GM18511 (cell line): ENCODE measurements at regions not wholly inside any gene's neighbourhood (a gene's known extent, or its start where the extent isn't known, plus 50 kb on each side); places are given as distances from the start of the nearest gene placed in this dataset.
"Not testable (repeated sequence)": the region's sequence is repeated elsewhere in the genome, so short reads cannot be mapped to it uniquely, and the experiment has no call there.

Experiments
- ATAC-seq: cut with Tn5 transposase; IDR thresholded peaks from one replicate; pipeline ENCODE4 v1.9.1; 2021; ENCODE audit warnings: mild to moderate bottlenecking, moderate library complexity; ENCODE audit not compliant: unreplicated experiment

DNA sequence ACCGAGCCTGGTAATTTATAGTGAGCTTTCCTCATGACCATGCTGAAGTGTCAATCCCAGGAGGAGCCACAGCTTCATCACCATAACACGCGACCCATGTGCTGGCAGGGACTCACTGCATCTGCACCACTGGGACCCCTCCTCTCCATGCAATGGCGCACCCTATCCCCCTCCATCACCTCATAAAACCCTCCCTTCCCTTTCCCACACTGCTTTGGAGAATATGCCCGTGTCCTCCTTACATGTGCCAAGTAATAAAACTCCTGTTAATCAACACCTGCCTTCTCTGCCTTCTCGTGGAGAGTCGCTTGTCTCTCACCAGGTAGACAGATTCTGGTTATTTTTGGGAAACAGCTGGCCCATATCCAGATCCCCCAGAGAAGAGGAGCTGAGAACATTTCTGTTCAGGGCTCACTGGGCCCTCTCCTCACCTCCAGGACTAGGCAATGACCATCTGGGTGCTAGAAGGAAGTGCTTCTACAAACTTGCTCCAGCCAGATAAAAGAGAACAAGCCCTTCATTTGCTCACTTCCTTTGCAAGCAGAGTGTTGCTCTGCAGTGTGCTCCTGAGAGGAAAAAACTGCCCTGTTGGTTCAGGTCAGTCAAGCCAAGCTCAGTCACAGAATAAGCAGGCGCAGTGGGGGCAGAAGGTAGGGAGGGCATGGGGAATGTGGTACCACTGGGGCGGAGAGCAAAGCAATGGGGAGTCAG, 894.3 kb downstream of the UQCRFS1 start:
- no peak for ATAC-seq

GRCh38 chr19:28316464-28316863, 896.5 kb downstream of the UQCRFS1 start:
- ATAC-seq = no peak

- no peak for ATAC-seq
These were observed 898.2 kb downstream of the UQCRFS1 start for GRCh38 chr19:28314756-28315155.

DNA sequence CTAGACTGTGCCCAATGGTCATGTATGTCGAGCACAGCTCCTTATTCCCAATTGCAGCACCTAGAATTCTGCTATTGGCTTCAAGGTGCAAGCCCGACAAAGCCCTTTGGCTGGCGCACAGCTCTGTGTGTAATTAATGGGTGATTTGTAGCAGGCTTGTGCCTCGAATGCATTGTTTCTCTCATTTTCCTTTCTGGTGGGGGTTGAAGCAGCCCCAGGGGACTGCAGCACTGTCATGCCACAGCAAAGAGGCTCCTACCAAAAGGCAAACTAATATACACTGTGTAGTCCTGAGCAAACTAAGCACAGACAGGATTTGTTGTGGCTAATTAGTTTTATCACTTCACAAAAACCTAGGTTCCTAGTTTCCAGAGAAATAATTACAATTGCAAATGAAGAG, 898.7 kb downstream of the UQCRFS1 start:
- no peak for ATAC-seq

DNA sequence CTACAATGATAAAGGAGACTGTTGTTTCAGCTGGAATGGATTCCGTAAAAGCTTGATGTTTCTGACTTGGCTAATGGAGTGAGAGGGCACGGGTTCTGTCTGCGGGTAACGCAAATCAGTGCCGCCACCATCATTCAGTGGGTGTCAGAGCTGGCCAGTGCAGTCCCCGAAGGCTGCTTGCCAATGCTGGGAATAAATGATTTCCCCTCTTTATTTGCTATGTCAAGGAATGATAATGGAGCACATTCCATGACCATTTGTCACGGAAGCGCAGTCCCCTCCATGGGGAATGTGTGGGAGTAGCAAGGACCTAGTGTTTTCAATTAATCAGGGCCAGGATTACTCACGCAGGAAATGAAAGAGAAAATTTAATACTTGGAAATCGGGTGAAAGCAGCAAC, 899.3 kb downstream of the UQCRFS1 start:
- no peak for ATAC-seq

GRCh38 chr19:28312269-28312668, 900.7 kb downstream of the UQCRFS1 start:
- no peak for ATAC-seq

- ATAC-seq = not testable (repeated sequence)
These were observed 902.1 kb downstream of the UQCRFS1 start for GRCh38 chr19:28310829-28311228.

GRCh38 chr19:28309070-28309469, 903.9 kb downstream of the UQCRFS1 start:
- no peak for ATAC-seq

- no peak for ATAC-seq
These were observed 905.0 kb downstream of the UQCRFS1 start for GRCh38 chr19:28307963-28308362.

GRCh38 chr19:28307487-28307886, 905.5 kb downstream of the UQCRFS1 start:
- no peak for ATAC-seq

- ATAC-seq = no peak
These were observed 907.4 kb downstream of the UQCRFS1 start for GRCh38 chr19:28305513-28305912.

DNA sequence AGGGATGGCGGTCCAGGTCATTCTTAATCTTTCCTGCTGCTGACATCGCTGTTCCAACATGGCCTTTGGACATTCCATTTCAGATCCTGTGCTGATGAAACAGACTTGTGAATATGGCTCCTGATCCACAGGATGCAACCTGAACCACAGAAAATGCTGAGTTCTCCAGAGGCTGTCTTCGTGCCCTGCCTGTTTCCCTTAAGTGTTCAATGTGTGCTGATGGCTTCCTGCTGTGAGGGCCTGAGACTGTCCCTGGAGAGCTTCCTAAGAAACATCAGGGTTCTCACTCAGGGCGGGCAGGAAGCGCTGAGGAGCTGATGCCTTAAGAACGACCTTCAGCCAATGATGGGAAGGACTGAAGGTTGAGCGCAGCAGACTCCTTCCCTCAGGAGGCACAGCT, 909.4 kb downstream of the UQCRFS1 start:
- ATAC-seq = no peak

DNA sequence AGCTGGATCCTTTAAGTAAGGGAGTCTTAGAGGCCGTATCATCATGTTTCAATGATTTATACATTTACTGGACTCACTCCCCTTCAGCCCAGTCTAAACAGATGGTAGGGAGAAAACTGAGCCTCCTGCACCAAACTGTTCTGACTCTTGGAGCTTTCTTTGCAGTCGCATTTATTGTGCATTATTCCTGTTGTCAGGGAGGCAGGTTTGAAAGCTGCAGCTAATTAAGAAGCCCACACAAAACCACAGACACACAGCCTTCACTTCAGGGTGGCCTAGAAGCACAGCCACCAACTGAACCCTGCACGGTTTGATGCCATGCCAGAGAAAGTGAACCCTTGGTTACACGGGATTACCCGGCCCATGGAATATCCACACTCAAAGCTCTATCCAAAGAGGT, 911.0 kb downstream of the UQCRFS1 start:
- no peak for ATAC-seq

- ATAC-seq = no peak
These were observed 911.5 kb downstream of the UQCRFS1 start for GRCh38 chr19:28301463-28301862.

DNA sequence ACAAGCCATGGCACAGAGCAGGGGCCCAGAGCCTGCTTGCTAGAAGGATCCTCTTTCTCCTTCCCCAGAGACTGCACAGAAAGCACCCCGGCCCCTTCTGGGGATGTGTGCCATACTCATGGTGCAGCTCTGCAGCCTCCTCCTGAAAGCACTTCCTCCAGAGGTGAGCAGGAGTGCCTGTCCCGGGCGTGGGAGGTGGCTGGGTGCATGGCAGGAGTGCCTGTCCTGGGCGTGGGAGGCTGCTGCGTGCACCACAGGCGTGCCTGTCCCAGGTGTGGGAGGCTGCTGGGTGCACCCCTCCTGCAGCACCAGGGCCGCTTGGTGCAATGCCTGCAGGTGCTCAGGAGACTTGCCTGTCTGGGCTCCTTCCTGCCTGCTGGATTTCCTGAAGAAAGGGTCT, 913.3 kb downstream of the UQCRFS1 start:
- no peak for ATAC-seq

DNA sequence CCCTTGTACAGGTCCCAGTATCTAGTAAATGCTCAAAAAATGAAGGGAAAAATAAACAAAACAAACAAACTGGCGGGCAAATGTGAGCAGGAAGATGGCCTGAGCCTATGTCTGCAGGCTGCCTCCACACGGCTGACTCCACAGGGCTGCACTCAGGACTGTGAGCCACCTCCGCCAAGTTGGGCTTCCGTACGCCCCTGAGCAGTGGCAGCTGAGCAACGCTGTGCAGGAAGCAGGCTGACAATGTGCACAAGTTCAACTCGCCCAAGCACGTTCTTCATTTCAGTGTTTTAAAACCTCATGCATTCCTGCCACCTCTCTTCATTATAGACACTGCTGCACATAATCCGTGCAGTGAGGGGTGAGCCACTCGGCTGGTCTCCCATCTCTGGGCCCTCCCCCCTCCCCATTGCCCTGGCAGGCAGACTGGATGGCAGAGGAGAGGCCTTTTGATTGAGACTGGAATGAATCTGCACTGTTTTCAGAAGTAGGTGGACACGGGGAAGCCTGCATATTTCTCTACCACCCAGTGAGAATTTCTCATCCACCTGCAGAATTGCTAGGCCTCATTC, 915.3 kb downstream of the UQCRFS1 start:
- no peak for ATAC-seq

GRCh38 chr19:28297036-28297435, 915.9 kb downstream of the UQCRFS1 start:
- no peak for ATAC-seq

DNA sequence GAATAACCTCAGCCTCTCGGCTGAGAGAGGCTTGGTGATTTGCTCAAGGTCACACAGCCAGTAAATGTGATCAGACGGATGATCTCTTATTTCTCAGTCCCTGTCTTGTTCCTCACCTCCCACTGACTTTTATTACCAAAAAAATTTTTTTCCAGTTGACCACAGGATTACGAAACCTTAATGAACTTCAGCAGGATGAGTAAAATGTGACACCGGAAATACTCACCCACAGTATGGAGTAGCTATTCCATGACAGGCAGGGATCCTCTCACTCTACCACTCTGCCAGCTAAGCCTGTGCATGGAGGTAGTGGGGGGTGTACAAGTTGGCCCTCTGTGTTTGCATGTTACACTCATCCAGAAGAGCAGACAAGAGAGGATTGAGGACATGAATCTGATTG, 916.4 kb downstream of the UQCRFS1 start:
- ATAC-seq = no peak

DNA sequence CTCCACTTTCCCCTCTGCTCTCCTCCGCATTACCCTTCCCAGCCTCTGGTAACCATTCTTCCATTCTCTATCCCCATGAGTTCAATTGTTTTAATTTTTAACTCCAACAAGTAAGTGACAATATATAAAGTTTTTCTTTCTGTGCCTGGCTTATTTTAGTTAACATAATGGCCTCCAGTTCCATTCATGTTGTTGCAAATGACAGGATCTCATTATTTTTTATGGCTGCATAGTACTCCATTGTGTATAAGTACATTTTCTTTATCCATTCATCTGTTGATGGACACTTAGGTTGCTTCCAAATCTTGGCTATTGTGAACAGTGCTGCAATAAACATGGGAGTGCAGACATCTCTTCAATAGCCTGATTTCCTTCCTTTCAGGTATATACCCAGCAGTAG, 918.0 kb downstream of the UQCRFS1 start:
- not testable (repeated sequence) for ATAC-seq

GRCh38 chr19:28294395-28294794, 918.6 kb downstream of the UQCRFS1 start:
- no peak for ATAC-seq

- ATAC-seq = no peak
These were observed 919.3 kb downstream of the UQCRFS1 start for GRCh38 chr19:28293685-28294084.

DNA sequence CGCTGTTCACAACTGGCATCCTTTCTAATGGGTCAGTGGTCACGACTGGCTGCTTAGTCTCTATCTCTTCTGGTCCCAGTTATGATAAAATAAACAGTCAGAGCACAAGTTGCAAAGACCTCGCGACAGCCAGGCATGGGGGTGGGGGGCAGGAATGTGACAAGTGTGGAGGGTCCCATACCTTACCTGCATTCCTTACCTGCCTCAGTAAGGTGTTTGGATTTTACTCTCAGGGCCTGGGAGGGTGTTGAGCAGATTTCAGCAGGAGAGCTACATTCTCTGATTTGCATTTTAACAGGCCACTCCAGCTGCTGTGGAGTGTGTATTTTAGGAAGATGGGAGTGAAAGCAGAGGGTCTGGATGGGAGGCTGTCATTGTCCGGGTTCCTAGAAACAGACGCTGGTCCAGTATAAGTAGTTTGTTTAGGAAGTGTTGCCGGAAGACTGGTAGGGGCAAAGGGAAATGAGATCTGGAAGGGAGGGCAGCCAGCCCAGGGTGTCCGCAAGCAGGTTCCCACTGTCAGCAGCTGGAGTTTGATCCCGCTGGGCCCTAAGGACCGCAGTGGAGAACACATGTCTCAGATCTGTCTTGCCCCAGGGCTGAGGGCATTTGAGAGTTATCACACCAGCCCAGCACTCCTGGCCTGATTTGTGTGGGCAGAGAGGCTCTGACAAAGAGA, 920.0 kb downstream of the UQCRFS1 start:
- no peak for ATAC-seq
